Stimulated activated effector memory CD8-positive, alpha-beta T cell treated with anti-CD3 and anti-CD28 coated beads, Interleukin-12 subunit alpha, Interleukin-12 subunit beta, amount 100 ng/mL, for 72 hours (primary cell): ENCODE measurements at regions not wholly inside any gene's neighbourhood (a gene's known extent, or its start where the extent isn't known, plus 50 kb on each side); places are given as distances from the start of the nearest gene placed in this dataset.

Experiments used
- ATAC-seq: fragments of 150-1000 bp; cut with Tn5 transposase; 2 replicates; pipeline ENCODE4 v1.10.0; 2021
- DNase-seq, 2 donors: peaks; one replicate each; pipeline ENCODE4 v3.0.0; 2021 to 2022; ENCODE audit warnings: low spot score in 2 of 2
- H3K27ac Mint-ChIP-seq: one replicate; pipeline ENCODE4 v1.8.0; 2022; ENCODE audit warnings: mild to moderate bottlenecking, mixed read lengths
- H3K36me3 Mint-ChIP-seq: one replicate; pipeline ENCODE4 v1.8.0; 2022; ENCODE audit warnings: mild to moderate bottlenecking, mixed read lengths
- H3K4me1 Mint-ChIP-seq: one replicate; pipeline ENCODE4 v1.8.0; 2022; ENCODE audit warnings: mixed read lengths
- H3K4me3 Mint-ChIP-seq: one replicate; pipeline ENCODE4 v1.8.0; 2022; ENCODE audit warnings: mild to moderate bottlenecking, mixed read lengths
- H3K9me3 Mint-ChIP-seq: one replicate; pipeline ENCODE4 v1.8.0; 2022; ENCODE audit warnings: mixed read lengths

GRCh38 chr4:111556141-111556781 is 589.0 kb upstream of the FAM241A start:
- Mint-ChIP-seq H3K9me3 (peaks cover 11% of the 10 kb centered on the region), H3K36me3 (no peaks in the 10 kb centered on the region), H3K4me1 (no peaks in the 10 kb centered on the region), H3K4me3 (no peak overlapping the region), H3K27ac (no peak overlapping the region)
- no peak for ATAC-seq
- DNase-seq: no peak

DNA sequence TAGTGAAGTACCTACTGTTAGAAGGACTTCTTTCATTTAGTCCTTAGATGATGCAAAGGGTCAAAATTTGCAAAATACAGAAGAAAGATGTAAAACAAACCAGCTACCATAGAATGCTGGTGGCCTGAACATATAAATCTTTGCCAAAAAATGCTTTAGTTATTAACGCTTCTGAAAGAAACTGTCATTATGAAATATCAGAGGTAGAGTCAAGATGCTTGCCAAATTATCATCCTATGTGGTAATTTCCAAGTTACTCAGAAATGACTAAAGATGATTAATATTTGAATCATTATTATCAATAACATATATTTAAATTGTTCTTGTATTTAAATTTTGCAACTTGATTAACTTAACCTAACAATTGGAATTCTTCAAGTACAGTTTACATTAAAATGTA is 588.4 kb upstream of the FAM241A start:
- H3K27ac Mint-ChIP-seq: no peak overlapping the region
- ATAC-seq (no peak), DNase-seq (no peak)
- H3K4me1 Mint-ChIP-seq: no peaks in the 10 kb centered on the region
- peaks cover 8% of the 10 kb centered on the region for H3K9me3 Mint-ChIP-seq
- no peak overlapping the region for H3K4me3 Mint-ChIP-seq
- H3K36me3 Mint-ChIP-seq: no peaks in the 10 kb centered on the region

- Mint-ChIP-seq H3K36me3 (no peaks in the 10 kb centered on the region), H3K4me1 (no peaks in the 10 kb centered on the region), H3K9me3 (peaks cover 10% of the 10 kb centered on the region), H3K4me3 (no peak overlapping the region), H3K27ac (no peak overlapping the region)
- no peak for ATAC-seq
- DNase-seq: no peak
These were observed 582.4 kb upstream of the FAM241A start for GRCh38 chr4:111562826-111563225.

DNA sequence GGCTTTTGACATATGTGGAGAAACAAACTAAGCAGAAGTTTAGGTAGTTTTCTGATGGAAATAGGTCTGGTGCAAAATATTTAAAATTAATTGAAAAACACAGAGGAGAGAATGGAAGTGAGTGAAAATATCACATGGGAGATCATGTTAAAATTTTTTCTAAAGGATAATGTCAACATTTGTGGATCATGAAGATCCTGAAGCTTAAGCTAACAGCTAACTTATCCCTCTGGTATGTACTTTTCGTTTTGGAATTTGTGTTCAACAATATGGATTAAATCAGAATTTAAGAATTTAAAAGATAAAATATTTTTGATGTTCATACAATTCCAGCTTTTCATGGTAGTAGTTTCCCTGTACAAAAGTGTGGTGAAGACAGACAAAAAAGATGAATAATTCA is 572.8 kb upstream of the FAM241A start:
- H3K27ac Mint-ChIP-seq: no peak overlapping the region
- H3K4me1 Mint-ChIP-seq: no peaks in the 10 kb centered on the region
- ATAC-seq (no peak), DNase-seq (no peak)
- H3K36me3 Mint-ChIP-seq: no peaks in the 10 kb centered on the region
- H3K9me3 Mint-ChIP-seq: peaks cover 7% of the 10 kb centered on the region
- no peak overlapping the region for H3K4me3 Mint-ChIP-seq

- DNase-seq (no peak), ATAC-seq (no peak)
- Mint-ChIP-seq H3K36me3 (no peaks in the 10 kb centered on the region), H3K4me1 (no peaks in the 10 kb centered on the region), H3K4me3 (no peak overlapping the region), H3K9me3 (peaks cover 3% of the 10 kb centered on the region), H3K27ac (no peak overlapping the region)
These were observed 571.9 kb upstream of the FAM241A start for GRCh38 chr4:111573386-111573785.

GRCh38 chr4:111579767-111580166 is 565.5 kb upstream of the FAM241A start:
- ATAC-seq (no peak), DNase-seq (no peak)
- no peaks in the 10 kb centered on the region for H3K36me3 Mint-ChIP-seq
- no peak overlapping the region for H3K27ac Mint-ChIP-seq
- H3K4me1 Mint-ChIP-seq: no peaks in the 10 kb centered on the region
- H3K9me3 Mint-ChIP-seq: peaks cover 5% of the 10 kb centered on the region
- H3K4me3 Mint-ChIP-seq: no peak overlapping the region

- Mint-ChIP-seq H3K9me3 (peaks cover 4% of the 10 kb centered on the region), H3K27ac (no peak overlapping the region), H3K4me1 (no peaks in the 10 kb centered on the region), H3K4me3 (no peak overlapping the region), H3K36me3 (no peaks in the 10 kb centered on the region)
- DNase-seq: no peak
- no peak for ATAC-seq
These were observed 549.8 kb upstream of the FAM241A start for GRCh38 chr4:111595456-111595855.

- DNase-seq (no peak), ATAC-seq (no peak)
- no peaks in the 10 kb centered on the region for H3K4me1 Mint-ChIP-seq
- H3K9me3 Mint-ChIP-seq: peaks cover 4% of the 10 kb centered on the region
- no peak overlapping the region for H3K27ac Mint-ChIP-seq
- no peaks in the 10 kb centered on the region for H3K36me3 Mint-ChIP-seq
- H3K4me3 Mint-ChIP-seq: no peak overlapping the region
These were observed 548.8 kb upstream of the FAM241A start for GRCh38 chr4:111596491-111596890.

- Mint-ChIP-seq H3K36me3 (no peaks in the 10 kb centered on the region), H3K4me3 (no peak overlapping the region), H3K27ac (no peak overlapping the region), H3K4me1 (no peaks in the 10 kb centered on the region), H3K9me3 (peaks cover 14% of the 10 kb centered on the region)
- DNase-seq (no peak), ATAC-seq (no peak)
These were observed 543.6 kb upstream of the FAM241A start for GRCh38 chr4:111601671-111602070.

GRCh38 chr4:111602848-111603247 is 542.4 kb upstream of the FAM241A start:
- no peak for DNase-seq

GRCh38 chr4:111605111-111605510 is 540.1 kb upstream of the FAM241A start:
- H3K27ac Mint-ChIP-seq: no peak overlapping the region
- no peaks in the 10 kb centered on the region for H3K4me1 Mint-ChIP-seq
- peaks cover 14% of the 10 kb centered on the region for H3K9me3 Mint-ChIP-seq
- H3K4me3 Mint-ChIP-seq: no peak overlapping the region
- H3K36me3 Mint-ChIP-seq: no peaks in the 10 kb centered on the region
- ATAC-seq (no peak), DNase-seq (no peak)

More at GRCh38 chr4:111602848-111603247, 542.4 kb upstream of the FAM241A start:
- Mint-ChIP-seq H3K9me3 (peaks cover 14% of the 10 kb centered on the region), H3K4me3 (no peak overlapping the region), H3K4me1 (no peaks in the 10 kb centered on the region), H3K27ac (no peak overlapping the region), H3K36me3 (no peaks in the 10 kb centered on the region)
- ATAC-seq: no peak

- Mint-ChIP-seq H3K36me3 (no peaks in the 10 kb centered on the region), H3K4me1 (no peaks in the 10 kb centered on the region), H3K4me3 (no peak overlapping the region), H3K9me3 (peaks cover 14% of the 10 kb centered on the region), H3K27ac (no peak overlapping the region)
- DNase-seq (no peak), ATAC-seq (no peak)
These were observed 534.6 kb upstream of the FAM241A start for GRCh38 chr4:111610681-111611080.

GRCh38 chr4:111618908-111619307 is 526.3 kb upstream of the FAM241A start:
- Mint-ChIP-seq H3K4me1 (no peaks in the 10 kb centered on the region), H3K36me3 (no peaks in the 10 kb centered on the region), H3K9me3 (peaks cover 15% of the 10 kb centered on the region), H3K27ac (no peak overlapping the region), H3K4me3 (no peak overlapping the region)
- ATAC-seq: no peak
- no peak for DNase-seq

DNA sequence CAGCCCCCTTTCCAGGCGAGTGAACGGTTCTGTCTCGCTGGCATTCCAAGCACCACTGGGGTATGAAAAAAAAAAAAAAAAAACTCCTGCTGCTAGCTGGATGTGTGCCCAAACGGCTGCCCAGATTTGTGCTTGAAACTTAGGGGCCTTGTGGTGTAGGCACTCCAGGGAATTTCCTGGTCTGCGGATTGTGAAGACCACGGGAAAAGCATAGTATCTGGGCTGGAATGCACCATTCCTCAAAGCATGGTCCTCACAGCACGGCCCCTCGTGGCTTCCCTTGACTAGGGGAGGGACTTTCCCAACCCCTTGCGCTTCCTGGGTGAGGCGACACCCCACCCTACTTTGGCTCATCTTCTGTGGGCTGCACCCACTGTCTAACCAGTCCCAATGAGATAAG is 516.8 kb upstream of the FAM241A start:
- H3K4me1 Mint-ChIP-seq: no peaks in the 10 kb centered on the region
- no peak overlapping the region for H3K4me3 Mint-ChIP-seq
- H3K27ac Mint-ChIP-seq: no peak overlapping the region
- ATAC-seq (no peak), DNase-seq (no peak)
- peaks cover 9% of the 10 kb centered on the region for H3K9me3 Mint-ChIP-seq
- no peaks in the 10 kb centered on the region for H3K36me3 Mint-ChIP-seq

DNA sequence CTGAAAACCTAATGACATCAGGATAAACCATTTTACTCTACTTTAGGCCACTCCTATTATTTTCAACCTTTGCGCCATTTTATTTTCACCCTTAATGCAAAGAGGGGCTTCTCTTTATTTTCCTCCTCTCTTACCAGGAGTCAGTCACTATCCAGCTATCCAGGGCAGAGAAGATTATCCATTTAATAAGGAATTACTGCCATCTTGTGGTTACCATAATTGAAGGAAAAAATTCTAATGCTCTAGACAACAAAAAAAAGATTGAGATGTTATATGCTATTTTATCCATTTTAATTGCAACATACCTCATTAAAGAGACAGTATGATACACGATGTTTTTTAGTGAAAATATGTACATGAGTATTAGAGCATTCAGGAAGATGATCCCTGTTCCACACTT is 514.5 kb upstream of the FAM241A start:
- H3K9me3 Mint-ChIP-seq: peaks cover 6% of the 10 kb centered on the region
- no peaks in the 10 kb centered on the region for H3K4me1 Mint-ChIP-seq
- no peak overlapping the region for H3K27ac Mint-ChIP-seq
- H3K4me3 Mint-ChIP-seq: no peak overlapping the region
- H3K36me3 Mint-ChIP-seq: no peaks in the 10 kb centered on the region
- DNase-seq (no peak), ATAC-seq (no peak)

DNA sequence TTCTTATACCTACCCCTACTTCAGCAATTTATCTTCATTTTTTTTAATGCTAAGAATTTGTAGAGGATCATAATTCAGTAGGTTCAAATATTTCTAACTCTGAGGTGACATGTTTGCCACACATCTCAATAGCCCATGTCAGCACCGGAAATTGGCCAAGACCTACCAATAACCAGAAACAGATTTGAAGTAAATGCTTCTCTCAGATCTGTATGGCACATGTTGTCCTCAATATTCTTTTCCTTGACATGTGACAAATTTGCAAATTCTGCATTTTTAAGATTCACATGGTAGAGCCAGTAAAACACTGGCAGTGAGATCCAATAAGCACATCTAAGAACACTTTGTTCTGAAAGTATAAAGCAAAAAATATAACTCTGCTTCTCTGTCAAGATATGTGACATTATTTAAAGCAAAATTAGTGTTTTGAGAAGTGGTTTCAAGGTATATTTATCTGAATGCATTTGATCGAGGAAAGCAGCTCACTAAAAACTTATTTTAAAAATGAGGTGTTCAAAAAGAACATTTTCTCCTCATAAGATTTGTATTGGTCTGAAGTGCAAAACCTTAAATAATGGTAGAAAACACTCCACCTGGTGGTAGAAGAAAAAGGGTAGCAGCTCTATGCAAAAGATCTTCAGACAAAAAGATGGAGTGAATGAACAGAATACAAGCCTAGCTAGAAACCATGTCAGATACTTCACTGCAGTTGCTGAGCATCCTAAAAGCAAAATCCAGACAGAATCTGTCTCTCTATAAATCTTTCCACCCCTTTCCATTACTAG is 513.8 kb upstream of the FAM241A start:
- Mint-ChIP-seq H3K4me3 (no peak overlapping the region), H3K9me3 (peaks cover 5% of the 10 kb centered on the region), H3K36me3 (no peaks in the 10 kb centered on the region), H3K4me1 (no peaks in the 10 kb centered on the region), H3K27ac (no peak overlapping the region)
- ATAC-seq (no peak), DNase-seq (no peak)
